ENCODE measurements at regions not wholly inside any gene's neighbourhood (a gene's known extent, or its start where the extent isn't known, plus 50 kb on each side); places are given as distances from the start of the nearest gene placed in this dataset.

GRCh38 chr3:171541647-171542046 is 81.4 kb upstream of the TNIK start:
- TF ChIP-seq CTCF (IDR thresholded peaks at IDR 0.05; ENCODE audit: insufficient read depth, low read length) (no peak), POLR2AphosphoS5 (IDR thresholded peaks at IDR 0.05; ENCODE audit: low read depth) (no peak), REST (IDR thresholded peaks at IDR 0.05; ENCODE audit: insufficient replicate concordance, low read depth) (no peak), SPI1 (IDR thresholded peaks at IDR 0.05; ENCODE audit: borderline replicate concordance, low read depth) (no peak)
